ENCODE measurements at regions not wholly inside any gene's neighbourhood (a gene's known extent, or its start where the extent isn't known, plus 50 kb on each side); places are given as distances from the start of the nearest gene placed in this dataset.

DNA sequence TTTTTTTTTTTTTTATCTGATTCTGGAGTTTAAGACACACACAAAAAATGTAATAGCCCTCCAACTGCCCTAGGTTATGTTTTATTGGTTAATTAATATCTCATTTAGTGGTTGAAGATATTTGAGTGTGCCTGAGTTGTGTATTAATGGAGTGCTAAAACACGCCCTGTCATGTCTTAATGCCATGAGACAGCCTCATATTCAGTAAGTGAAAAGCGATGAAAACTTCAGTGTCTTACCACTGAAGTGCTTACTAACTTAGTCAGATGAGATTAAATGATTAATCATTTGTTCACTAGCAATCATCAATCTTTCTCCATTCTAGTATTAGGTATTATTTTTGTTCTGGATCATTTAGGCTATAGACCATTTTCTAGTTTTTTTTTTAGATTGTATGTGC is 544.7 kb upstream of the ROBO2 start:
- Mint-ChIP-seq H3K27me3 (ENCODE audit: insufficient read depth, unreplicated experiment) (no peaks in the 10 kb centered on the region), H3K9me3 (ENCODE audit: unreplicated experiment) (peaks cover 21% of the 10 kb centered on the region), H3K4me1 (ENCODE audit: low read depth, unreplicated experiment) (peaks cover 7% of the 10 kb centered on the region), H3K4me3 (ENCODE audit: unreplicated experiment) (no peak overlapping the region), H3K27ac (ENCODE audit: unreplicated experiment) (no peak overlapping the region), H3K36me3 (ENCODE audit: insufficient read depth, unreplicated experiment) (no peaks in the 10 kb centered on the region)
- Histone ChIP-seq H3K9me3 (peaks cover 2% of the 10 kb centered on the region; the same call in 1 of the 2 replicates), H3K36me3 (ENCODE audit: control insufficient read depth, insufficient read depth, low read length) (no peaks in the 10 kb centered on the region), H3K4me3 (ENCODE audit: low read depth, low read length) (no peak overlapping the region), H3K27me3 (replicated peaks; ENCODE audit: control insufficient read depth, insufficient read depth, low read length) (no peaks in the 10 kb centered on the region), H3K4me1 (peaks cover 9% of the 10 kb centered on the region)
- BruUV-seq (replicated peaks), result no TSS peak
- intact Hi-C loops (cut with micrococcal nuclease; ENCODE audit: unreplicated experiment), result no loop called here
- ChIA-PET CTCF (interaction anchor here (0.6 kb wide), 1 partner anchor 147 kb away, joined by 9 read pairs; no protein-coding TSS in a partner anchor), POLR2A (no interaction called here)
- TF ChIP-seq, protein P1, sequence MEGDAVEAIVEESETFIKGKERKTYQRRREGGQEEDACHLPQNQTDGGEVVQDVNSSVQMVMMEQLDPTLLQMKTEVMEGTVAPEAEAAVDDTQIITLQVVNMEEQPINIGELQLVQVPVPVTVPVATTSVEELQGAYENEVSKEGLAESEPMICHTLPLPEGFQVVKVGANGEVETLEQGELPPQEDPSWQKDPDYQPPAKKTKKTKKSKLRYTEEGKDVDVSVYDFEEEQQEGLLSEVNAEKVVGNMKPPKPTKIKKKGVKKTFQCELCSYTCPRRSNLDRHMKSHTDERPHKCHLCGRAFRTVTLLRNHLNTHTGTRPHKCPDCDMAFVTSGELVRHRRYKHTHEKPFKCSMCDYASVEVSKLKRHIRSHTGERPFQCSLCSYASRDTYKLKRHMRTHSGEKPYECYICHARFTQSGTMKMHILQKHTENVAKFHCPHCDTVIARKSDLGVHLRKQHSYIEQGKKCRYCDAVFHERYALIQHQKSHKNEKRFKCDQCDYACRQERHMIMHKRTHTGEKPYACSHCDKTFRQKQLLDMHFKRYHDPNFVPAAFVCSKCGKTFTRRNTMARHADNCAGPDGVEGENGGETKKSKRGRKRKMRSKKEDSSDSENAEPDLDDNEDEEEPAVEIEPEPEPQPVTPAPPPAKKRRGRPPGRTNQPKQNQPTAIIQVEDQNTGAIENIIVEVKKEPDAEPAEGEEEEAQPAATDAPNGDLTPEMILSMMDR (IDR thresholded peaks at IDR 0.05; ENCODE audit: insufficient read depth in 1 of 2, low read depth in 1 of 2, low read length in 1 of 2, severe bottlenecking in 1 of 2, unreplicated experiment in 1 of 2), result no peak
- DNase-seq, result no peak

DNA sequence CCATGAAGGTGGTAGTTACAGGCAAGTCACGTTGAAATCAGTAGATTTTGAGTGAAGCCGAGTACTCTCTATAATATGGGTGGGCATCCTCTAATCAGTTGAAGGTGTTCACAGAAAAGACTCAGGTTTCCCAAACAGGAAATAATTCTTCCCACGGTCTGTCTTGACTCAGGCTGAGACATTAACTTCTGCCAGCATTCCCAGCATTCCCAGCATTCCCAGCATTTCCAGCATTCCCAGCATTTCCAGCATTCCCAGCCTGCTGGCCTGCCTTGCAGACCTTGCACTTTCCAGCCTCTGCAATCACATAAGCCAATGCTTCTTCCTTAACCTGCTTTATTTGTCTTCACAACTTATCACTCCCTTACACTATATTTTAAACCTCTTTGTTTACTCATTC is 542.3 kb upstream of the ROBO2 start:
- no TSS peak for BruUV-seq (replicated peaks)
- ChIA-PET CTCF (no interaction called here), POLR2A (no interaction called here)
- Histone ChIP-seq H3K27me3 (replicated peaks; ENCODE audit: control insufficient read depth, insufficient read depth, low read length) (no peaks in the 10 kb centered on the region), H3K9me3 (peaks cover 2% of the 10 kb centered on the region; the same call in 1 of the 2 replicates), H3K36me3 (ENCODE audit: control insufficient read depth, insufficient read depth, low read length) (no peaks in the 10 kb centered on the region), H3K4me1 (peaks cover 9% of the 10 kb centered on the region), H3K4me3 (ENCODE audit: low read depth, low read length) (no peak overlapping the region)
- intact Hi-C loops (cut with micrococcal nuclease; ENCODE audit: unreplicated experiment), result no loop called here
- TF ChIP-seq, protein P1 (IDR thresholded peaks at IDR 0.05; ENCODE audit: insufficient read depth in 1 of 2, low read depth in 1 of 2, low read length in 1 of 2, severe bottlenecking in 1 of 2, unreplicated experiment in 1 of 2), result no peak
- Mint-ChIP-seq H3K4me3 (ENCODE audit: unreplicated experiment) (no peak overlapping the region), H3K36me3 (ENCODE audit: insufficient read depth, unreplicated experiment) (no peaks in the 10 kb centered on the region), H3K27me3 (ENCODE audit: insufficient read depth, unreplicated experiment) (no peaks in the 10 kb centered on the region), H3K9me3 (ENCODE audit: unreplicated experiment) (peaks cover 21% of the 10 kb centered on the region), H3K4me1 (ENCODE audit: low read depth, unreplicated experiment) (peaks cover 7% of the 10 kb centered on the region), H3K27ac (ENCODE audit: unreplicated experiment) (no peak overlapping the region)
- peak; percentile 31 to 58 for DNase-seq

GRCh38 chr3:76500746-76501275 is 539.1 kb upstream of the ROBO2 start:
- CTCF ChIA-PET, result no interaction called here

More at GRCh38 chr3:76500746-76501275, 539.1 kb upstream of the ROBO2 start:
- H3K9me3 Mint-ChIP-seq (ENCODE audit: unreplicated experiment), result peaks cover 21% of the 10 kb centered on the region
- no peaks in the 10 kb centered on the region for H3K36me3 ChIP-seq (ENCODE audit: control insufficient read depth, insufficient read depth, low read length)
- H3K4me3 ChIP-seq (ENCODE audit: low read depth, low read length), result no peak overlapping the region
- H3K27me3 ChIP-seq (replicated peaks; ENCODE audit: control insufficient read depth, insufficient read depth, low read length), result no peaks in the 10 kb centered on the region
- H3K27me3 Mint-ChIP-seq (ENCODE audit: insufficient read depth, unreplicated experiment), result no peaks in the 10 kb centered on the region
- peaks cover 9% of the 10 kb centered on the region for H3K4me1 ChIP-seq
- TF ChIP-seq, protein P1 (IDR thresholded peaks at IDR 0.05; ENCODE audit: insufficient read depth in 1 of 2, low read depth in 1 of 2, low read length in 1 of 2, severe bottlenecking in 1 of 2, unreplicated experiment in 1 of 2), result no peak
- H3K27ac Mint-ChIP-seq (ENCODE audit: unreplicated experiment), result no peak overlapping the region
- BruUV-seq (replicated peaks), result no TSS peak
- H3K9me3 ChIP-seq, result peaks cover 2% of the 10 kb centered on the region; the same call in 1 of the 2 replicates
- no peak for DNase-seq
- no peak overlapping the region for H3K4me3 Mint-ChIP-seq (ENCODE audit: unreplicated experiment)
- intact Hi-C loops (cut with micrococcal nuclease; ENCODE audit: unreplicated experiment), result no loop called here
- POLR2A ChIA-PET, result no interaction called here
- H3K36me3 Mint-ChIP-seq (ENCODE audit: insufficient read depth, unreplicated experiment), result no peaks in the 10 kb centered on the region
- peaks cover 7% of the 10 kb centered on the region for H3K4me1 Mint-ChIP-seq (ENCODE audit: low read depth, unreplicated experiment)

All from Caco-2 (cell line).